NCI-H345 treated with DMSO at 0.1 percent for 48 hours (cell line): ENCODE measurements at regions not wholly inside any gene's neighbourhood (a gene's known extent, or its start where the extent isn't known, plus 50 kb on each side); places are given as distances from the start of the nearest gene placed in this dataset.

ENCODE experiments used
- DNase-seq: peaks from one replicate; lab custom pipeline; 2025; ENCODE audit not compliant: unreplicated experiment; lab: John Stamatoyannopoulos, UW

- DNase-seq: no peak
Measured at GRCh38 chr14:97477353-97477752, 680.2 kb downstream of the VRK1 start.

DNA sequence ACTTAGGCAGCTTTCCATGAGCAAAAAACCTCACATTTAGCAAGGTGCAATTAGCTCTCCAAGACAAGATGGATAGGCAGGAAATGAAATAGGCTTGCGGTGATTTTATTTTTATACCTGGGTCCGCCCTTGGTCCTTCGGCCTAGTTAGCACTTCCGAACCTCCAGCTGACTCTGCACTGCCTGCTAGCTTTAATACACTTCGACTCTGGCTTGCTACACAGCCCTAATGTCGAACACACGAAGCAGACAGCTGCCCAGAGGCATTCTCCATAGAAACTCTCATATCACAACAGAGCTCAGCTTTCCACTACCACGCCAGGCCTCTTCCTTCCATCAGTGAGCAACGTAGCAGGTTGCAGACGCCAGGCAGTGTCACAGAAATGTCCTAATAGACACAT is 688.0 kb downstream of the VRK1 start:
- no peak for DNase-seq

- no peak for DNase-seq
Measured at GRCh38 chr14:97486601-97487120, 689.5 kb downstream of the VRK1 start.

DNA sequence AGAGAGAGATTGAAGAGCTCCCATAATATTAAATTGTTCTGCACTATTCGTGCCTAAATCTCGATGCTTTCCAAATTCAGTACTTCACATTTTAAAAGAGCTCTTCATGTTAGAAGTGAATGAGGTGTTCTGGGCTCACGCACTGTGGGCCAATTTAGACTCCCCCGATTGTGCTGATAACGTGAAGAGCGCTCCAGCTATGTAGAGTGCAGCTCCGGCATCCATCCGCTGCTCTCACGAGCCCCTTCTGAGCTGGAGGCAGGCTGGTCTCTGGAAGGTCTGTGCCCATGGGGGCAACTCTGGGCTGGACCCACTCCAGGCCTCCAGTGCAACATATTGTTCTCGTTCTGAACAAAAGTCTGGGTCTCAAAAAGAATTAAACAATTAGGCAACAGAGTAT is 692.6 kb downstream of the VRK1 start:
- no peak for DNase-seq

- no peak for DNase-seq
Measured at GRCh38 chr14:97490521-97491070, 693.4 kb downstream of the VRK1 start.

DNA sequence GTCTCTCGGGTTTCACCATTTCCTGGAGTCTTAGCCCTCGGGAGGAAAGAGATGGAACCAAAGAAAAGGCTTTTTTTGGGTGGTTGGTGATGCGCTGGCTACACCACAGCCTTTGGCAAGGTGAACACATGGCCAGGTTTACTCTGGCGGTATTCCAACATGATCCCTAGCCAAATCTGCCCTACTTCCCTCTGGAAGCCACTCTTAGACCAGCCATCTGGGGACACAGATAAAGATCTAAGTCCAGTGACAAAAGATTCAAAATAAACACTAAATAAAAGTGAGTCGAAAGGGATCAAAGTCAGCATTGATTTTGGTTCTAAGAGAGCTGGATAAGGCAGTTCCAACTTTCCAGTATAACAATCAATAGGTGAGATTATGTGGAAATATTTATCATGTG is 694.5 kb downstream of the VRK1 start:
- DNase-seq: no peak

GRCh38 chr14:97499790-97500481 is 702.8 kb downstream of the VRK1 start:
- DNase-seq: no peak

DNA sequence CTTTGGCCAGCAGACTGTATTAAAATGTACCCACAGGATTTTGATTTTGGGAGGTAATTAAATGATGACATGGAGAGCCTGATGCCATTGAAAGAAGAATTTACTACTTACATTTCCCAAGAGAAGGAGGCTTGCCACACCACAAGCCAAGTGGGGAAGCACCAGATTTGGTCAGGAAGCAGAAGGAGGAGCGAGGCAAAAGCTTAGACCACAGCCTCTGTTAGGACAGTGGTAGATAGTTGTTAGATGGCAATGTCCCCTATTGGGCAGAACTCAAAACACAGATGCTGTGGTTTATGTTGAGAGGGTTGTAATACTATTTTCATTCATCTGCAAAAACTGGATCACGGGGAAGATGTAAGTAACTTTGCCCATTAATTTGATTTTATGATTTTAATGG is 709.4 kb downstream of the VRK1 start:
- no peak for DNase-seq

- DNase-seq: no peak
Measured at GRCh38 chr14:97513891-97514290, 716.7 kb downstream of the VRK1 start.

DNA sequence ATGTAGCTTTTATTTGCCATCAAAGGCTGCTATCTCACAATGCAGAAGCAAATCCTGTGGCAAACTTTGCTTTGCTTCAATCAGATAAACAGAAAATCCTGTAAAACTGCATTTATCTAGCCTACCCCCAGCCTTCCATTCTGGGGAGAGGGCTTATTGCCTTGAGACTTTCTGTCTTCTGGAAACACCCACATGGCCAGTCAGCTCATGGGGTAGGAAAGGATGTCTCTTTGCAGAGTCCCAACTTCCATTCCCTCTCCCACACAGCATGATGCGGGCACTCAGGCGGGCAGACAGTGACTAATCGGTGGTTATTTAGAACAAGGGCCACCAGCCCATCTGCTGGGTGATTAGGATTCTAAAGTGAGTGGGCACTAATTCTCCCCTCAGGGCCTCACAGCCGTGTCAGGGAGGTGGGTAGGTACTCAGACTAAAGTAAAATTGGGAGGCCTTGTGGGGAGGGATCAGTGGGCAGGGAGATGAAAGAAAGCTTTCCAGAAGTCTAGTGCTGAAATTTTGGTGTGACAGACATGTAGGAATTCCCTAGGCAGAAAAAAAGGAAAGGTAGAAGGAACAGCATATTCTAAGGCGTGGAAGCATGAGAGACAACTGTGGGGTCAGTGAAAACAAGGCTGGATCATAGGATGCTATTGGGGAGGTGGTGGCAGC is 720.5 kb downstream of the VRK1 start:
- DNase-seq: no peak

GRCh38 chr14:97523936-97524335 is 726.8 kb downstream of the VRK1 start:
- DNase-seq: no peak

DNA sequence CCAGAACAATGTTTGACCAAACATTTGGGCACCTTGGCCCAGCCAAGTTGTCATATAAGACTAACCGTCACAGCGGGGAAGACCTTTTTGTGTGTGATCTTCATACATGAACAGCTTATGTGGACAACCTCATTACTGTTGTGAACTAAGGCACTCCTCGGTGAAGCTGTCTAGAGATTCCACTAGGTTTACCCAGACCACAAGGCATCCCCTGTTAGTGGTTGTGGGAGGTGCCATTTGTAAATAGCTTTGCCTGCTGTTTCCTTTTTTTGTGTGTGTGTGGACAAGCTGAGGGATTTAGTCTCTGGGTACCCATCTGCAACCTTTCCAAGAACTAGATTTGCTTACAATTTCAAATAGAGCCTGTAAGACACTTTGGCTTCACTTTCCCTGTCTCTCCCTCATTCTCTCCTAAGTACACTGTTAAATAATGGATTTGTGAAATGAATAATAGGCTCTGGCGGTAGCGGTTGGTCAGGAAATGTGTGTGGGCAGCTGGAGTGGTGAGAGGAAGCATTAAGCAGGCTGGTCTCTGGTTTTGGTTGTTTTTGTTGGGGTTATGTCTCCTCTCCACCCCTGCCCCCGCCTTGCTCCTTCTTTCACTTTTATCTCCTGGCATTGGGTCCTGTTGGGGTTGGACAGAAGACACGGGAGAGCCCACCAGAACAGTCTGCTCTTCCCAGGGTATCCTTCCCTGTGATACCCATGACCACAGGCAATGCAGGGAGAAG is 727.6 kb downstream of the VRK1 start:
- DNase-seq: no peak

- DNase-seq: no peak
Measured at GRCh38 chr14:97527993-97528392, 730.8 kb downstream of the VRK1 start.

DNA sequence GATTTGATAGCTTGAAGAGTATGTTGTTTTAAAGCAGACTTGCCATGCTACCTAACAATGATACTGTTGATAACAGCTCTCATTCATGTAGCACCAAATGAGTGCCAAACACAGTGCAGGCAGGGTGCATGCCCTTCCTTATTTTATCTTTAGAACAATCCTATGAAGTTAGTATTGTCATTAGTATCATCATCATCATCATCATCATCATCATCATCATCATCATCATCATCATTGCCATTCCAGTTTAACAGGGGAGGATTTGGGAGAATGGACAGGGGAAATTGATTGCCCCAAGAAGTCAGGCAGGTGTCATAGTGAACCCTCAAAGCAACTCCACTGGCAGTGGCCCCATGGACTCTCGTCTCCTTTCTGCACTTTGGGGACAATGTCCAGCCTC is 734.9 kb downstream of the VRK1 start:
- DNase-seq: no peak

- no peak for DNase-seq
Measured at GRCh38 chr14:97536421-97536820, 739.2 kb downstream of the VRK1 start.

DNA sequence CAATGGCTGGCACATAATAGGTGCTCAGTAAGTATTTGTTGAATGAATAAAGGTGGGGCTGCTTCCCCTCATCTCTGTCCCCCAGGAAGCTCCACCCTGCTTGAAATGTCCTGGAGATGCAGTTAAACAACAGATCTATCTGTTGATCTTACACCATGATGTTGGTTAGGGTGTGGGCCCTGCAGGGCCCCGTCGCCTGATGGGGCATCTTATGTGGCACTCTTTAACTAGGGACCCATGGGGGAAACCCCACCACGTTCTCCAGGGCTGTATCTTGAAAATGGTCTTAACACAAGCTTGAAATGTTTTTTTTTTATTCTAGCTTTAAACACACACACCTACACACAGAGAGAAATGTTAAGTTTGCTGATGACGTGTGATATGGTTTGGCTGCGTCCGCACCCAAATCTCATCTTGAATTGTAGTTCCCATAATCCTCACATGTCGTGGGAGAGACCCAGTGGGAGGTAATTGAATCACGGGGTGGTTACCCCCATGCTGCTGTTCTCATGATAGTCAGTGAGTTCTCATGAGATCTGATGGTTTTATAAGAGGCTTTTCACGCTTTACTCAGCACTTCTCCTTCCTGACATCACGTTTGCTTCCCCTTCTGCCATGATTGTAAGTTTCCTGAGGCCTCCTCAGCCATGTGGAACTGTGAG is 741.7 kb downstream of the VRK1 start:
- no peak for DNase-seq

- DNase-seq: no peak
Measured at GRCh38 chr14:97539411-97539795, 742.2 kb downstream of the VRK1 start.

DNA sequence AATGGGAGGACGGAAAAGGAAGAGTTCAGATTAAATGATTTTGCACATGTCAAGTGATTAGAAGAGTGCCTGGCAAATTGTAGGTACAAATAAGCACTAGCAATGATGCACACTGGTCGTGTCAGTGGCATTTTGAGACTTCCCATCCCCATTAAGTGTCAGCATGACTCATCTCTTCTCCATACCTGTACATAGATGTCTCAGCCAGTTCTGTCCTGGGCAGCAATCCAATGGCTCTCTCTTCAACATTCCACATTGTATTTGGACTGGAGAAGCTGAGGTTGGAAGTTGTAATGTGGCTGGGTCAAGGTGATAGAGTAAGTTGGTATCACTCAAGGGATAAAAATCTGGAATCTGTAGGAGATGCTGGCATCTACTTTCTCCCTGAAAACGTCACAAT is 742.7 kb downstream of the VRK1 start:
- DNase-seq: no peak

- no peak for DNase-seq
Measured at GRCh38 chr14:97543221-97543620, 746.0 kb downstream of the VRK1 start.

- no peak for DNase-seq
Measured at GRCh38 chr14:97543816-97544215, 746.6 kb downstream of the VRK1 start.

GRCh38 chr14:97544571-97544970 is 747.4 kb downstream of the VRK1 start:
- DNase-seq: no peak
